HG03135 (cell line): ENCODE measurements at regions not wholly inside any gene's neighbourhood (a gene's known extent, or its start where the extent isn't known, plus 50 kb on each side); places are given as distances from the start of the nearest gene placed in this dataset.

Experiments used
- ATAC-seq: cut with Tn5 transposase; IDR thresholded peaks from one replicate; pipeline ENCODE4 v1.9.1; 2021; ENCODE audit warnings: mild to moderate bottlenecking, moderate library complexity; ENCODE audit not compliant: unreplicated experiment

- ATAC-seq: no peak
Observed at GRCh38 chr10:111435871-111436270, 359.0 kb downstream of the ADRA2A start.

GRCh38 chr10:111439034-111439842 lies 362.4 kb downstream of the ADRA2A start:
- ATAC-seq: no peak

- no peak for ATAC-seq
Observed at GRCh38 chr10:111440501-111440900, 363.7 kb downstream of the ADRA2A start.

GRCh38 chr10:111445667-111446066 lies 368.8 kb downstream of the ADRA2A start:
- ATAC-seq: no peak

- ATAC-seq: no peak
Observed at GRCh38 chr10:111446966-111447365, 370.1 kb downstream of the ADRA2A start.

GRCh38 chr10:111452153-111452552 lies 375.3 kb downstream of the ADRA2A start:
- no peak for ATAC-seq

- no peak for ATAC-seq
Observed at GRCh38 chr10:111455776-111456426, 379.1 kb downstream of the ADRA2A start.

- no peak for ATAC-seq
Observed at GRCh38 chr10:111458256-111458655, 381.4 kb downstream of the ADRA2A start.

GRCh38 chr10:111459967-111460366 lies 383.1 kb downstream of the ADRA2A start:
- ATAC-seq: no peak

GRCh38 chr10:111472445-111472844 lies 395.6 kb downstream of the ADRA2A start:
- ATAC-seq: no peak

GRCh38 chr10:111473361-111473760 lies 396.5 kb downstream of the ADRA2A start:
- ATAC-seq: no peak

GRCh38 chr10:111474786-111475185 lies 398.0 kb downstream of the ADRA2A start:
- ATAC-seq: no peak

GRCh38 chr10:111475720-111476119 lies 398.9 kb downstream of the ADRA2A start:
- ATAC-seq: no peak

GRCh38 chr10:111478651-111479050 lies 401.8 kb downstream of the ADRA2A start:
- no peak for ATAC-seq

- no peak for ATAC-seq
Observed at GRCh38 chr10:111479966-111480365, 403.1 kb downstream of the ADRA2A start.

GRCh38 chr10:111481261-111481826 lies 404.5 kb downstream of the ADRA2A start:
- ATAC-seq: no peak

GRCh38 chr10:111481866-111482265 lies 405.0 kb downstream of the ADRA2A start:
- ATAC-seq: no peak

- ATAC-seq: no peak
Observed at GRCh38 chr10:111482621-111483216, 405.9 kb downstream of the ADRA2A start.

GRCh38 chr10:111485767-111486166 lies 408.9 kb downstream of the ADRA2A start:
- no peak for ATAC-seq

GRCh38 chr10:111486346-111486745 lies 409.5 kb downstream of the ADRA2A start:
- ATAC-seq: no peak

- no peak for ATAC-seq
Observed at GRCh38 chr10:111488668-111489067, 411.8 kb downstream of the ADRA2A start.

GRCh38 chr10:111491154-111491553 lies 414.3 kb downstream of the ADRA2A start:
- ATAC-seq: no peak
